HG02885 (cell line): ENCODE measurements at regions not wholly inside any gene's neighbourhood (a gene's known extent, or its start where the extent isn't known, plus 50 kb on each side); places are given as distances from the start of the nearest gene placed in this dataset.

Experiments
- ATAC-seq: cut with Tn5 transposase; IDR thresholded peaks from one replicate; pipeline ENCODE4 v1.9.1; 2021; ENCODE audit warnings: mild to moderate bottlenecking; ENCODE audit not compliant: unreplicated experiment, poor library complexity

GRCh38 chr10:130453721-130454542, 317.7 kb downstream of the GLRX3 start:
- ATAC-seq: no peak

GRCh38 chr10:130454543-130455000, 318.4 kb downstream of the GLRX3 start:
- no peak for ATAC-seq

GRCh38 chr10:130455111-130455695, 319.0 kb downstream of the GLRX3 start:
- ATAC-seq: no peak

- no peak for ATAC-seq
Measured at GRCh38 chr10:130455791-130456190, 319.6 kb downstream of the GLRX3 start.

GRCh38 chr10:130456616-130457015, 320.4 kb downstream of the GLRX3 start:
- ATAC-seq: no peak

- ATAC-seq: no peak
Measured at GRCh38 chr10:130458509-130458908, 322.3 kb downstream of the GLRX3 start.

GRCh38 chr10:130459011-130459410, 322.8 kb downstream of the GLRX3 start:
- no peak for ATAC-seq

GRCh38 chr10:130459851-130460490, 323.8 kb downstream of the GLRX3 start:
- ATAC-seq: no peak

GRCh38 chr10:130461631-130462030, 325.4 kb downstream of the GLRX3 start:
- no peak for ATAC-seq

GRCh38 chr10:130463104-130463875, 327.1 kb downstream of the GLRX3 start:
- ATAC-seq: no peak

- ATAC-seq: no peak
Measured at GRCh38 chr10:130463876-130464364, 327.7 kb downstream of the GLRX3 start.

GRCh38 chr10:130464426-130464825, 328.2 kb downstream of the GLRX3 start:
- ATAC-seq: no peak

- no peak for ATAC-seq
Measured at GRCh38 chr10:130466271-130466997, 330.2 kb downstream of the GLRX3 start.

- no peak for ATAC-seq
Measured at GRCh38 chr10:130470286-130470685, 334.1 kb downstream of the GLRX3 start.

GRCh38 chr10:130470973-130471372, 334.8 kb downstream of the GLRX3 start:
- ATAC-seq: no peak

GRCh38 chr10:130471486-130471885, 335.3 kb downstream of the GLRX3 start:
- ATAC-seq: no peak

GRCh38 chr10:130472236-130472635, 336.0 kb downstream of the GLRX3 start:
- ATAC-seq: no peak

- ATAC-seq: no peak
Measured at GRCh38 chr10:130474591-130474990, 338.4 kb downstream of the GLRX3 start.

- ATAC-seq: no peak
Measured at GRCh38 chr10:130477360-130477759, 341.2 kb downstream of the GLRX3 start.

- ATAC-seq: no peak
Measured at GRCh38 chr10:130479146-130479545, 343.0 kb downstream of the GLRX3 start.
